HG03520 (cell line): ENCODE measurements at regions not wholly inside any gene's neighbourhood (a gene's known extent, or its start where the extent isn't known, plus 50 kb on each side); places are given as distances from the start of the nearest gene placed in this dataset.

Experiments used
- ATAC-seq: cut with Tn5 transposase; IDR thresholded peaks from one replicate; pipeline ENCODE4 v1.9.1; 2021; ENCODE audit warnings: mild to moderate bottlenecking, moderate library complexity; ENCODE audit not compliant: unreplicated experiment

- ATAC-seq = no peak
Measured at GRCh38 chr18:38944446-38945024, 1378.9 kb upstream of the CELF4 start.

GRCh38 chr18:38941711-38942561 is 1376.3 kb upstream of the CELF4 start:
- peak; percentile 2 for ATAC-seq

- peak; percentile 72 for ATAC-seq
Measured at GRCh38 chr18:38940863-38941531, 1375.4 kb upstream of the CELF4 start.

- peak; percentile 26 for ATAC-seq
Measured at GRCh38 chr18:38940475-38940862, 1374.9 kb upstream of the CELF4 start.

GRCh38 chr18:38933910-38934510 is 1368.4 kb upstream of the CELF4 start:
- peak; percentile 71 for ATAC-seq

- ATAC-seq = no peak
Measured at GRCh38 chr18:38933322-38933721, 1367.7 kb upstream of the CELF4 start.

- peak; percentile 66 for ATAC-seq
Measured at GRCh38 chr18:38932752-38933151, 1367.2 kb upstream of the CELF4 start.

- no peak for ATAC-seq
Measured at GRCh38 chr18:38931754-38932050, 1366.1 kb upstream of the CELF4 start.

- no peak for ATAC-seq
Measured at GRCh38 chr18:38930881-38931753, 1365.5 kb upstream of the CELF4 start.

- ATAC-seq = no peak
Measured at GRCh38 chr18:38923540-38923939, 1357.9 kb upstream of the CELF4 start.

- ATAC-seq = no peak
Measured at GRCh38 chr18:38923126-38923525, 1357.5 kb upstream of the CELF4 start.

GRCh38 chr18:38909972-38910371 is 1344.4 kb upstream of the CELF4 start:
- ATAC-seq = no peak

GRCh38 chr18:38902796-38903195 is 1337.2 kb upstream of the CELF4 start:
- ATAC-seq = no peak

GRCh38 chr18:38900445-38900844 is 1334.8 kb upstream of the CELF4 start:
- ATAC-seq = no peak

GRCh38 chr18:38900031-38900430 is 1334.4 kb upstream of the CELF4 start:
- ATAC-seq = no peak

- no peak for ATAC-seq
Measured at GRCh38 chr18:38899252-38899651, 1333.7 kb upstream of the CELF4 start.

GRCh38 chr18:38898167-38898566 is 1332.6 kb upstream of the CELF4 start:
- ATAC-seq = no peak

GRCh38 chr18:38895560-38895959 is 1330.0 kb upstream of the CELF4 start:
- no peak for ATAC-seq

GRCh38 chr18:38887671-38888020 is 1322.0 kb upstream of the CELF4 start:
- ATAC-seq = no peak

- no peak for ATAC-seq
Measured at GRCh38 chr18:38886861-38887670, 1321.5 kb upstream of the CELF4 start.
